Smooth muscle cell (in vitro differentiated cells): ENCODE measurements at regions not wholly inside any gene's neighbourhood (a gene's known extent, or its start where the extent isn't known, plus 50 kb on each side); places are given as distances from the start of the nearest gene placed in this dataset.

ENCODE experiments used
- DNase-seq: peaks from one replicate; lab custom pipeline; 2025; ENCODE audit not compliant: unreplicated experiment; lab: John Stamatoyannopoulos, UW
- H2AFZ ChIP-seq: fragments of 200-600 bp; sonication (generic); 2 replicates; pipeline ENCODE4 v1.6.0; 2016; ENCODE audit warnings: antibody characterized with exemption, low read depth, mild to moderate bottlenecking
- H3F3A ChIP-seq: fragments of 200-600 bp; sonication (generic); 2 replicates; pipeline ENCODE4 v1.6.0; 2017; ENCODE audit warnings: antibody characterized with exemption, low read depth
- H3K27ac ChIP-seq: fragments of 200-600 bp; sonication (generic); 2 replicates; pipeline ENCODE4 v1.5.1; 2016; ENCODE audit warnings: low read depth, mild to moderate bottlenecking
- H3K27me3 ChIP-seq: fragments of 200-600 bp; sonication (generic); 2 replicates; pipeline ENCODE4 v1.6.1; 2016; ENCODE audit warnings: low read depth, mild to moderate bottlenecking
- H3K36me3 ChIP-seq: fragments of 200-600 bp; sonication (generic); 2 replicates; pipeline ENCODE4 v1.5.1; 2016; ENCODE audit warnings: low read depth
- H3K4me1 ChIP-seq: fragments of 200-600 bp; sonication (generic); 2 replicates; pipeline ENCODE4 v1.5.1; 2016; ENCODE audit warnings: low read depth
- H3K4me2 ChIP-seq: fragments of 200-600 bp; sonication (generic); 2 replicates; pipeline ENCODE4 v1.6.0; 2016; ENCODE audit warnings: mild to moderate bottlenecking
- H3K4me3 ChIP-seq: fragments of 200-600 bp; sonication (generic); 2 replicates; pipeline ENCODE4 v1.5.1; 2016; ENCODE audit warnings: mild to moderate bottlenecking
- H3K79me2 ChIP-seq: fragments of 200-600 bp; sonication (generic); 2 replicates; pipeline ENCODE4 v1.6.0; 2016; ENCODE audit warnings: low read depth, mild to moderate bottlenecking
- H3K9ac ChIP-seq: fragments of 200-600 bp; sonication (generic); 2 replicates; pipeline ENCODE4 v1.6.0; 2016; ENCODE audit warnings: low read depth
- H3K9me3 ChIP-seq: fragments of 200-600 bp; sonication (generic); replicated peaks from 2 replicates; pipeline ENCODE4 v1.5.1; 2016; ENCODE audit warnings: low read depth
- H4K20me1 ChIP-seq: fragments of 200-600 bp; sonication (generic); 2 replicates; pipeline ENCODE4 v1.6.0; 2016; ENCODE audit warnings: low read depth
- WGBS: methylation state at CpG from one replicate; pipeline ENCODE4 v1.1.7; 2016; ENCODE audit warnings: low lambda C conversion rate; 5-methylcytosine and 5-hydroxymethylcytosine counted together
- TF ChIP-seq, protein P1 (sequence below): fragments of 200-600 bp; sonication (generic); IDR thresholded peaks from 2 replicates; pipeline ENCODE4 v1.5.1; 2017; ENCODE audit warnings: borderline replicate concordance, mild to moderate bottlenecking, antibody characterized with exemption; ENCODE audit not compliant: insufficient read depth, poor library complexity, severe bottlenecking

DNA sequence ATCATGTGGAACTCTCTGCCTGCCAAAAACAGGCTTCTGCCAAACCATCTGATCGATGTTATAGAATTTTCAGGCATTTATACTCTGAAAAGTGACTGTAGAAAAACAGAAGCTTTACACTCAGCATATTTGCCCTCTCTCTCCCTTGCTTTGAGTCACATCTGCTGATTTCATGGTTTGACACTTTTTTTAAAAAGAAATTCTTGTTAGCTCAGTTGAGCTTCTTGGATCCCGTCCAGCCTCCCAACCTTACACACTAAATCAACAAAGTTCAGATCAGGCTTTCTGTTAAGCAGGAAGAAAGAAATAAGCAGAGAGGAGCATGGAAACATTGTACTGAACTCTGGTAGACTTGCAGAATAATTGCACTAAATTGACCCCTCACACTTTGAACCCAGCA, 193.6 kb upstream of the SEL1L start:
- 24% methylated on average over 2 of the region's 2 CpGs for WGBS
- peaks cover 16% of the 10 kb centered on the region for H3F3A ChIP-seq

DNA sequence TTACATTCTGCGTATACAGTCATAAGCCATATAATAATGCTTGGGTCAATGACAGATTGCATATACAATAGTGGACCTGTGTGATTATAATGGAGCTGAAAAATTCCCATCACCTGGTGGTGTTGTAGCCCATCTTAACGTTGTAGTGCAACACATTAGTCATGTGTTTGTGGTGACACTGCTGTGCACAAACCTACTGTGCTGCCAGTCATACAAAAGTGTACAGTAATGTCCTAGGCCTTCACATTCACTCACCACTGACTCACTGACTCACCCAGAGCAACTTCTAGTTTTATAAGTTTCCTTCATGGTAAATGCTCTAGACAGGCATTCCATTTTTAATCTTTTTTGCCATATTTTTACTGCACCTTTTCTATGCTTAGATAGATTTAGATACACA, 194.8 kb upstream of the SEL1L start:
- TF ChIP-seq, protein P1, sequence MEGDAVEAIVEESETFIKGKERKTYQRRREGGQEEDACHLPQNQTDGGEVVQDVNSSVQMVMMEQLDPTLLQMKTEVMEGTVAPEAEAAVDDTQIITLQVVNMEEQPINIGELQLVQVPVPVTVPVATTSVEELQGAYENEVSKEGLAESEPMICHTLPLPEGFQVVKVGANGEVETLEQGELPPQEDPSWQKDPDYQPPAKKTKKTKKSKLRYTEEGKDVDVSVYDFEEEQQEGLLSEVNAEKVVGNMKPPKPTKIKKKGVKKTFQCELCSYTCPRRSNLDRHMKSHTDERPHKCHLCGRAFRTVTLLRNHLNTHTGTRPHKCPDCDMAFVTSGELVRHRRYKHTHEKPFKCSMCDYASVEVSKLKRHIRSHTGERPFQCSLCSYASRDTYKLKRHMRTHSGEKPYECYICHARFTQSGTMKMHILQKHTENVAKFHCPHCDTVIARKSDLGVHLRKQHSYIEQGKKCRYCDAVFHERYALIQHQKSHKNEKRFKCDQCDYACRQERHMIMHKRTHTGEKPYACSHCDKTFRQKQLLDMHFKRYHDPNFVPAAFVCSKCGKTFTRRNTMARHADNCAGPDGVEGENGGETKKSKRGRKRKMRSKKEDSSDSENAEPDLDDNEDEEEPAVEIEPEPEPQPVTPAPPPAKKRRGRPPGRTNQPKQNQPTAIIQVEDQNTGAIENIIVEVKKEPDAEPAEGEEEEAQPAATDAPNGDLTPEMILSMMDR: no peak
- H3K4me2 ChIP-seq: peak overlapping the region; percentile 63
- H4K20me1 ChIP-seq: no peaks in the 10 kb centered on the region
- no peak for DNase-seq
- H3K4me3 ChIP-seq: no peak overlapping the region
- no peak overlapping the region for H3K9ac ChIP-seq
- H3K27ac ChIP-seq: peak overlapping the region; percentile 67
- peaks cover 16% of the 10 kb centered on the region for H3F3A ChIP-seq
- H3K79me2 ChIP-seq: no peaks in the 10 kb centered on the region
- H2AFZ ChIP-seq: no peak overlapping the region
- peaks cover 18% of the 10 kb centered on the region for H3K4me1 ChIP-seq
- H3K9me3 ChIP-seq: no peaks in the 10 kb centered on the region
- H3K36me3 ChIP-seq: no peaks in the 10 kb centered on the region
- H3K27me3 ChIP-seq: no peaks in the 10 kb centered on the region
- WGBS: 59% methylated on average over 2 of the region's 2 CpGs

More for the DNA sequence above, 193.6 kb upstream of the SEL1L start:
- no peak overlapping the region for H3K4me3 ChIP-seq
- no peaks in the 10 kb centered on the region for H3K27me3 ChIP-seq
- no peaks in the 10 kb centered on the region for H3K36me3 ChIP-seq
- H4K20me1 ChIP-seq: no peaks in the 10 kb centered on the region
- TF ChIP-seq, protein P1: no peak
- H3K4me2 ChIP-seq: peak overlapping the region; percentile 63
- H3K4me1 ChIP-seq: peaks cover 18% of the 10 kb centered on the region
- no peak overlapping the region for H2AFZ ChIP-seq
- no peaks in the 10 kb centered on the region for H3K9me3 ChIP-seq
- no peak overlapping the region for H3K9ac ChIP-seq
- H3K27ac ChIP-seq: peak overlapping the region; percentile 64
- no peaks in the 10 kb centered on the region for H3K79me2 ChIP-seq
- DNase-seq: no peak

DNA sequence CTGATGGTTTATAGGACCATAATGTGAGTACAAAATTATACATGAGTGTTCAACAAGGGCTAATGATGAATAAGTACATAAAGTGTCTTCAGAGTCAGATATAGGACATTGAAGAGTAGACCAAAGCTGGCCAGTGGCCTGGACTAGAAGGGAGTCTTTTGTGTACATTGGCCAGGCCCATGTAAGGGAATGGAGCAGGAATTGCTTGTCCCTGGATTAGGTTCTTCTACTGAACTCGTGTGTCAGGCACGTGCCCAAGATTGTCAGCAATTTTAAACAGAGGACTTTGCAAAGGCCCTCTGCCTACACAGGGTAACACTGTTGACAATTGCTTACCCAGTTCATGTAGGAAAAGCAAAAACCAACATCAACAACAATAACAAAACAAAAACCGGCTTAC, 196.0 kb upstream of the SEL1L start:
- Histone ChIP-seq H3K4me1 (peaks cover 18% of the 10 kb centered on the region), H3K4me2 (no peak overlapping the region), H3K4me3 (no peak overlapping the region), H2AFZ (no peak overlapping the region), H4K20me1 (no peaks in the 10 kb centered on the region), H3K36me3 (no peaks in the 10 kb centered on the region), H3K79me2 (no peaks in the 10 kb centered on the region), H3K27me3 (no peaks in the 10 kb centered on the region), H3K9me3 (no peaks in the 10 kb centered on the region), H3K27ac (no peak overlapping the region), H3K9ac (no peak overlapping the region), H3F3A (peaks cover 16% of the 10 kb centered on the region)
- WGBS: 91% methylated on average over 3 of the region's 3 CpGs
- TF ChIP-seq, protein P1: no peak
- no peak for DNase-seq

DNA sequence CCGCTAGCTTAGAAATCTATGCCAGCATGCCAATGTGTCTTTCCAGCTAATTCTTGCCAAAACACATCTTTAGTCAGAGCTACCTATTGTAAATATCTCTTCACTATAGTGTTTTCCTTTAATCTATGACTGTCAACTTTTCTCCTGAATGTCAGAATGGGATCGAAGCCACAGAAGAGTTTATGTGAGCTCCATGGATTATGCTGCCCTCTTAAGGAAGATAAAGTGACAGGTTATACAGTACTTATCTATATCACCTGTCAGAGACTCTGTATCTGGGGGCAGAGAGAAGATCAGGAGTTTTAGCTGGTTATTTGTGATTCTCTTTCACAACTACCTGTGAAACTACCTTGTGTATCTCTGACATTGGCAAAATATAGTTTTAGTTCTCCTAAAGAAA, 204.3 kb upstream of the SEL1L start:
- H4K20me1 ChIP-seq: no peaks in the 10 kb centered on the region
- no peak overlapping the region for H2AFZ ChIP-seq
- no peak overlapping the region for H3K27ac ChIP-seq
- TF ChIP-seq, protein P1: no peak
- WGBS: 92% methylated on average over 2 of the region's 2 CpGs
- no peak overlapping the region for H3K4me3 ChIP-seq
- no peak overlapping the region for H3K4me2 ChIP-seq
- H3K9ac ChIP-seq: no peak overlapping the region
- no peaks in the 10 kb centered on the region for H3F3A ChIP-seq
- no peaks in the 10 kb centered on the region for H3K27me3 ChIP-seq
- no peak for DNase-seq
- H3K9me3 ChIP-seq: no peaks in the 10 kb centered on the region
- no peaks in the 10 kb centered on the region for H3K36me3 ChIP-seq
- H3K4me1 ChIP-seq: no peaks in the 10 kb centered on the region
- no peaks in the 10 kb centered on the region for H3K79me2 ChIP-seq
